Glomerular endothelial cell (primary cell): ENCODE measurements at regions not wholly inside any gene's neighbourhood (a gene's known extent, or its start where the extent isn't known, plus 50 kb on each side); places are given as distances from the start of the nearest gene placed in this dataset.

Experiments
- DNase-seq: peaks from one replicate; pipeline ENCODE4 v3.0.0-alpha.2; 2011; ENCODE audit warnings: low read depth, low spot score; ENCODE audit errors: extremely low read depth

- DNase-seq: no peak
These were observed 398.6 kb downstream of the TBL1XR1 start for GRCh38 chr3:176798680-176799079.

GRCh38 chr3:176796371-176796770 is 400.9 kb downstream of the TBL1XR1 start:
- DNase-seq: no peak

- no peak for DNase-seq
These were observed 401.4 kb downstream of the TBL1XR1 start for GRCh38 chr3:176795891-176796290.

GRCh38 chr3:176794406-176794805 is 402.9 kb downstream of the TBL1XR1 start:
- DNase-seq: no peak

- DNase-seq: no peak
These were observed 407.3 kb downstream of the TBL1XR1 start for GRCh38 chr3:176789947-176790346.

- DNase-seq: no peak
These were observed 408.0 kb downstream of the TBL1XR1 start for GRCh38 chr3:176789281-176789705.

- DNase-seq: no peak
These were observed 409.8 kb downstream of the TBL1XR1 start for GRCh38 chr3:176787506-176787905.

GRCh38 chr3:176785171-176785570 is 412.1 kb downstream of the TBL1XR1 start:
- no peak for DNase-seq

- DNase-seq: no peak
These were observed 416.5 kb downstream of the TBL1XR1 start for GRCh38 chr3:176780766-176781165.

- no peak for DNase-seq
These were observed 420.6 kb downstream of the TBL1XR1 start for GRCh38 chr3:176776622-176777175.

GRCh38 chr3:176769547-176770190 is 427.6 kb downstream of the TBL1XR1 start:
- DNase-seq: no peak

GRCh38 chr3:176767385-176767784 is 429.9 kb downstream of the TBL1XR1 start:
- no peak for DNase-seq

- DNase-seq: no peak
These were observed 430.4 kb downstream of the TBL1XR1 start for GRCh38 chr3:176766862-176767261.

- DNase-seq: no peak
These were observed 431.8 kb downstream of the TBL1XR1 start for GRCh38 chr3:176765382-176765900.

GRCh38 chr3:176759815-176760506 is 437.3 kb downstream of the TBL1XR1 start:
- DNase-seq: no peak

GRCh38 chr3:176757429-176757828 is 439.9 kb downstream of the TBL1XR1 start:
- no peak for DNase-seq

- no peak for DNase-seq
These were observed 441.3 kb downstream of the TBL1XR1 start for GRCh38 chr3:176755977-176756376.

GRCh38 chr3:176755552-176755951 is 441.7 kb downstream of the TBL1XR1 start:
- no peak for DNase-seq

- no peak for DNase-seq
These were observed 455.6 kb downstream of the TBL1XR1 start for GRCh38 chr3:176741664-176742047.

- DNase-seq: no peak
These were observed 456.2 kb downstream of the TBL1XR1 start for GRCh38 chr3:176740906-176741663.

- no peak for DNase-seq
These were observed 458.1 kb downstream of the TBL1XR1 start for GRCh38 chr3:176739159-176739558.
